Osteoblast (primary cell): ENCODE measurements at regions not wholly inside any gene's neighbourhood (a gene's known extent, or its start where the extent isn't known, plus 50 kb on each side); places are given as distances from the start of the nearest gene placed in this dataset.
"Not testable (repeated sequence)": the region's sequence is repeated elsewhere in the genome, so short reads cannot be mapped to it uniquely, and the experiment has no call there.

ENCODE experiments used
- DNase-seq: peaks from one replicate; pipeline ENCODE4 v3.0.0; 2011; ENCODE audit warnings: low spot score, mixed read lengths; ENCODE audit not compliant: insufficient read length; ENCODE audit errors: missing footprints
- H2AFZ ChIP-seq: 2 replicates; pipeline ENCODE4 v1.6.0; 2011; ENCODE audit warnings: mild to moderate bottlenecking, low read length
- H3K27ac ChIP-seq: 2 replicates; pipeline ENCODE4 v1.5.1; 2011; ENCODE audit warnings: mild to moderate bottlenecking, low read depth, low read length, moderate library complexity
- H3K27me3 ChIP-seq: 2 replicates; pipeline ENCODE4 v1.6.0; 2012; ENCODE audit warnings: mild to moderate bottlenecking, control low read depth, inconsistent platforms, low read length, moderate library complexity; ENCODE audit not compliant: insufficient read depth
- H3K36me3 ChIP-seq: 2 replicates; pipeline ENCODE4 v1.5.1; 2011; ENCODE audit warnings: mild to moderate bottlenecking, low read length, control low read depth, moderate library complexity; ENCODE audit not compliant: insufficient read depth
- H3K4me1 ChIP-seq: 2 replicates; pipeline ENCODE4 v1.5.1; 2011; ENCODE audit warnings: mild to moderate bottlenecking, low read length, control low read depth, moderate library complexity; ENCODE audit not compliant: insufficient read depth
- H3K4me2 ChIP-seq: 2 replicates; pipeline ENCODE4 v1.6.0; 2011; ENCODE audit warnings: mild to moderate bottlenecking, low read length; ENCODE audit not compliant: insufficient read depth
- H3K4me3 ChIP-seq: fragments of 200-600 bp; sonication (generic); 3 replicates; pipeline ENCODE4 v1.5.1; 2012; ENCODE audit warnings: mild to moderate bottlenecking, low read length, inconsistent platforms; ENCODE audit not compliant: insufficient read depth
- H3K79me2 ChIP-seq: 2 replicates; pipeline ENCODE4 v1.6.0; 2012; ENCODE audit warnings: mild to moderate bottlenecking, low read length, control low read depth, inconsistent platforms; ENCODE audit not compliant: insufficient read depth
- H3K9me3 ChIP-seq: 2 replicates; pipeline ENCODE4 v1.5.1; 2011; ENCODE audit warnings: low read depth, low read length, control low read depth
- H4K20me1 ChIP-seq: 2 replicates; pipeline ENCODE4 v1.6.0; 2012; ENCODE audit warnings: mild to moderate bottlenecking, low read length, control low read depth; ENCODE audit not compliant: insufficient read depth
- TF ChIP-seq, protein P1 (sequence below): IDR thresholded peaks from 2 replicates; pipeline ENCODE4 v1.5.1; 2011; ENCODE audit warnings: mild to moderate bottlenecking, low read depth, low read length, moderate library complexity; ENCODE audit errors: extremely low read depth

DNA sequence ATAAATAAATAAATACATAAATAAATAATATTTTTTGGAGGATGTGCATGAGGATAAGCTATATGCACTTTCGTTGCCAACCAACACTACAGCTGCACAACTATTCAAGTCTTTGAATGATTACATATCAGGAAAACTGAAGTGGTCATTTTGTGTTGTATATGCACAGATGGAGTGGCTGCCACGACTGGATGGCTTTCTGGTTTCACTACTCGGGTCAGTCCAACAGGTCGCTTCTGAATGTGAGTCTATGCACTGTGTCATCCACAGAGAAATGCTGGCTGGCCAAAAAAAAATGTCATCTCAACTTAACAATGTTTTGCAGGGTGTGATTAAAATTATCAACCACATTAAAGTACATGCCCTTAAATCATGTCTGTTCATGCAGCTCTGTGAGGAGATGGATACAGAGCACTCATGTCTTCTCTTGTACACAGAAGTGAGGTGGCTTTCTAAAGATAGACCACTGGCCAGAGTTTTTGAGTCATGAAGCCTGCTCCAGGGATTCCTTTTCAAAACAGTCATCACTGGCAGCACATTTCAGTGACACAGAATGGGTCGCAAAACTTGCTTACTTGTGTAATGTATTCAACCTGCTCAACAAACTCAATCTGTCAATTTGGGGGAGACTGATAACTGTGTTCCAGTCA is 589.8 kb upstream of the CYLC2 start:
- Histone ChIP-seq H3K4me1 (no peaks in the 10 kb centered on the region), H3K9me3 (peaks cover 10% of the 10 kb centered on the region), H3K4me2 (no peak overlapping the region), H3K79me2 (no peaks in the 10 kb centered on the region), H4K20me1 (no peaks in the 10 kb centered on the region), H2AFZ (no peak overlapping the region), H3K27ac (no peak overlapping the region), H3K36me3 (no peaks in the 10 kb centered on the region), H3K27me3 (no peaks in the 10 kb centered on the region), H3K4me3 (no peak overlapping the region)
- no peak for DNase-seq
- TF ChIP-seq, protein P1, sequence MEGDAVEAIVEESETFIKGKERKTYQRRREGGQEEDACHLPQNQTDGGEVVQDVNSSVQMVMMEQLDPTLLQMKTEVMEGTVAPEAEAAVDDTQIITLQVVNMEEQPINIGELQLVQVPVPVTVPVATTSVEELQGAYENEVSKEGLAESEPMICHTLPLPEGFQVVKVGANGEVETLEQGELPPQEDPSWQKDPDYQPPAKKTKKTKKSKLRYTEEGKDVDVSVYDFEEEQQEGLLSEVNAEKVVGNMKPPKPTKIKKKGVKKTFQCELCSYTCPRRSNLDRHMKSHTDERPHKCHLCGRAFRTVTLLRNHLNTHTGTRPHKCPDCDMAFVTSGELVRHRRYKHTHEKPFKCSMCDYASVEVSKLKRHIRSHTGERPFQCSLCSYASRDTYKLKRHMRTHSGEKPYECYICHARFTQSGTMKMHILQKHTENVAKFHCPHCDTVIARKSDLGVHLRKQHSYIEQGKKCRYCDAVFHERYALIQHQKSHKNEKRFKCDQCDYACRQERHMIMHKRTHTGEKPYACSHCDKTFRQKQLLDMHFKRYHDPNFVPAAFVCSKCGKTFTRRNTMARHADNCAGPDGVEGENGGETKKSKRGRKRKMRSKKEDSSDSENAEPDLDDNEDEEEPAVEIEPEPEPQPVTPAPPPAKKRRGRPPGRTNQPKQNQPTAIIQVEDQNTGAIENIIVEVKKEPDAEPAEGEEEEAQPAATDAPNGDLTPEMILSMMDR, result no peak

DNA sequence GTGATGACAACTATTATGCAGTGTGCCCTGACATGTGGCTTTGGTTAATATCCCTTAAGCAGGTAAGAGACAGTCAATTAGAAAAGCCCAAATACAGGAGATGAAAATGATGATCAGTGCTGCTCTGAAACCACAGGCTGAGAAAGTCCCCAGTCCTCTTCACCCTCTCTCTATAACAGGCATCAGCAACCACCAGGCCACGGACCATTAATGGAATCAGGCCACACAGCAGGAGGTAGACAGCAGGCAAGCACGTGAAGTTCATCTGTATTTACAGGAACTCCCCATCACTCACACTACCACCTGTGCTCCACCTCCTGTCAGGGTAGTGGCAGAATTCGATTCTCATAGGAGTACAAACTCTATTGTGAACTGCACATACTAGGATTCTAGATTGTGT is 591.6 kb upstream of the CYLC2 start:
- H3K27ac ChIP-seq, result no peak overlapping the region
- H3K4me1 ChIP-seq, result no peaks in the 10 kb centered on the region
- H3K4me3 ChIP-seq, result no peak overlapping the region
- no peaks in the 10 kb centered on the region for H4K20me1 ChIP-seq
- peaks cover 10% of the 10 kb centered on the region for H3K9me3 ChIP-seq
- no peaks in the 10 kb centered on the region for H3K36me3 ChIP-seq
- TF ChIP-seq, protein P1, result no peak
- no peak for DNase-seq
- H3K27me3 ChIP-seq, result no peaks in the 10 kb centered on the region
- H2AFZ ChIP-seq, result no peak overlapping the region
- H3K4me2 ChIP-seq, result no peak overlapping the region
- H3K79me2 ChIP-seq, result no peaks in the 10 kb centered on the region

DNA sequence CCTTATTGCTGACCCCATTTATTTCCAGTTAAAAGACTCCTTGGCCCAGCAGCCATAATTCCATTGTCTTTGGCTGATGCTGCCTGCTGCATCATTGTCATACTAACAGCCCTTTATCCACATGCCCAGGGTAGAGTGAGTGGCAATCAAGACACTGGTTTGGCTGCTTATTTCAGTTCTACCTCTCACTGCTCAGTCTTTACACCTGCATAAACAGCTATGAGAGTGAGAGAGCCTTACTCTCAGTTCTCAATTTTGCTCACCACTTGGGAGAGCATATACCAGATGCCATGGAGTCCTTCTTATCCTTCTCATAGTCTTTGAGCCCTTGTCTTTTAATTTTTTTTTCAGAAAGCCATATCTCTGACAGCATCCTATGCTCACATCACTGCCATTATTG is 596.9 kb upstream of the CYLC2 start:
- no peak overlapping the region for H3K27ac ChIP-seq
- TF ChIP-seq, protein P1, result no peak
- H3K27me3 ChIP-seq, result no peaks in the 10 kb centered on the region
- H3K36me3 ChIP-seq, result no peaks in the 10 kb centered on the region
- no peak overlapping the region for H3K4me2 ChIP-seq
- H2AFZ ChIP-seq, result no peak overlapping the region
- DNase-seq, result no peak
- no peak overlapping the region for H3K4me3 ChIP-seq
- no peaks in the 10 kb centered on the region for H3K9me3 ChIP-seq
- no peaks in the 10 kb centered on the region for H3K79me2 ChIP-seq
- H4K20me1 ChIP-seq, result no peaks in the 10 kb centered on the region
- no peaks in the 10 kb centered on the region for H3K4me1 ChIP-seq

DNA sequence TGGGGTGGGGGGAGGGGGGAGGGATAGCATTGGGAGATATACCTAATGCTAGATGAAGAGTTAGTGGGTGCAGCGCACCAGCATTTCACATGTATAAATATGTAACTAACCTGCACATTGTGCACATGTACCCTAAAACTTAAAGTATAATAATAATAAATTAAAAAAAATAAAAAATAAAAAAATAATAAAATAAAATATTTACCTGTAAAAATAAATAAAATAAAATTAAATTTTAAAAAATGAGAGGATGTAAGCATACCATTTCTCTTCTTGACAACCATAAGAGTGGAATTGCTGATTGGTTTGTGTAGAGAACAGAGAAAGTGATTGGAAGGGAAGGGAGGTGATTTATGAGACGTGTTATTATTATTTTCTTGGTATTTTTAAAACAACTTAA is 609.5 kb upstream of the CYLC2 start:
- not testable (repeated sequence) for H4K20me1 ChIP-seq, H3K27me3 ChIP-seq, H3K4me2 ChIP-seq, H3K79me2 ChIP-seq, H3K9me3 ChIP-seq, H3K4me1 ChIP-seq, H2AFZ ChIP-seq, H3K36me3 ChIP-seq, H3K4me3 ChIP-seq, H3K27ac ChIP-seq, DNase-seq
